Ectodermal cell (in vitro differentiated cells): ENCODE measurements at regions not wholly inside any gene's neighbourhood (a gene's known extent, or its start where the extent isn't known, plus 50 kb on each side); places are given as distances from the start of the nearest gene placed in this dataset.
"Not testable (repeated sequence)": the region's sequence is repeated elsewhere in the genome, so short reads cannot be mapped to it uniquely, and the experiment has no call there.

ENCODE experiments used
- H3K27ac ChIP-seq: 2 replicates; pipeline ENCODE4 v1.7.0; 2013; ENCODE audit warnings: mild to moderate bottlenecking, low read depth, low read length; ENCODE audit not compliant: insufficient read depth, poor library complexity, severe bottlenecking
- H3K27me3 ChIP-seq: 2 replicates; pipeline ENCODE4 v1.7.0; 2013; ENCODE audit warnings: mild to moderate bottlenecking, low read length; ENCODE audit not compliant: insufficient read depth, control insufficient read depth, poor library complexity, severe bottlenecking
- H3K36me3 ChIP-seq: one replicate; pipeline ENCODE4 v1.7.0; 2013; ENCODE audit warnings: low read length; ENCODE audit not compliant: control insufficient read depth, insufficient read depth
- H3K4me1 ChIP-seq: one replicate; pipeline ENCODE4 v1.7.0; 2013; ENCODE audit warnings: low read length; ENCODE audit not compliant: control insufficient read depth, insufficient read depth
- H3K4me3 ChIP-seq: 2 replicates; pipeline ENCODE4 v1.7.0; 2013; ENCODE audit warnings: low read depth, low read length, control low read depth; ENCODE audit not compliant: insufficient read depth
- H3K9me3 ChIP-seq: 2 replicates; pipeline ENCODE4 v1.7.0; 2013; ENCODE audit warnings: mild to moderate bottlenecking, low read length, moderate library complexity; ENCODE audit not compliant: control insufficient read depth
- WGBS, 2 experiments: methylation state at CpG; one replicate each; pipeline ENCODE4 v1.1.7; 2013; ENCODE audit warnings: missing lambda C conversion rate in 2 of 2; 5-methylcytosine and 5-hydroxymethylcytosine counted together

- H3K9me3 ChIP-seq, H3K36me3 ChIP-seq: not testable (repeated sequence)
- WGBS, 2 experiments, result no CpG with 5 or more reads among the region's 4 CpGs
These were observed 124.3 kb downstream of the TP53TG3F start for GRCh38 chr16:33583702-33584101.

DNA sequence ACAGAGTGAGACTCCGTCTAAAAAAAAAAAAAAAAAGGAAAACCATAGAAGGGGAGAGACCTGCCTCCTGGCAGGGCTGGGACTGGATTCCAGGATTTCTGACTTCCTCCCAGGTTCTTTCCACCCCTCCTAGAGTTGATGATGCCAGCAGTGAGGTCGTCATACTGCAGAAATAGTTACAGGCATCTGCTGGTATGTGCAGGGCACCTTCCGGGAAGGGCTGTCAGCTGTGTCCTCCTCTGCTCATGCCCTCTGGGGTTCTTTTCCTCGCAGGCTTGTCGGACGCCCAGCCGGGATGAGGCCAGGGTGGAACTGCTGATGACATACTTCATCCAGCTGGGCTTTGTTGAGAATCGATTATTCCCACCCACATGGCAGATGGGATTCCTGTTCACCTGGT lies 129.2 kb downstream of the TP53TG3F start:
- not testable (repeated sequence) for H3K36me3 ChIP-seq, H3K4me3 ChIP-seq, H3K9me3 ChIP-seq, H3K27me3 ChIP-seq, H3K27ac ChIP-seq, H3K4me1 ChIP-seq
- WGBS, 2 experiments, result no CpG with 5 or more reads among the region's 8 CpGs

More at GRCh38 chr16:33583702-33584101, 124.3 kb downstream of the TP53TG3F start:
- not testable (repeated sequence) for H3K4me3 ChIP-seq, H3K27me3 ChIP-seq, H3K4me1 ChIP-seq, H3K27ac ChIP-seq

DNA sequence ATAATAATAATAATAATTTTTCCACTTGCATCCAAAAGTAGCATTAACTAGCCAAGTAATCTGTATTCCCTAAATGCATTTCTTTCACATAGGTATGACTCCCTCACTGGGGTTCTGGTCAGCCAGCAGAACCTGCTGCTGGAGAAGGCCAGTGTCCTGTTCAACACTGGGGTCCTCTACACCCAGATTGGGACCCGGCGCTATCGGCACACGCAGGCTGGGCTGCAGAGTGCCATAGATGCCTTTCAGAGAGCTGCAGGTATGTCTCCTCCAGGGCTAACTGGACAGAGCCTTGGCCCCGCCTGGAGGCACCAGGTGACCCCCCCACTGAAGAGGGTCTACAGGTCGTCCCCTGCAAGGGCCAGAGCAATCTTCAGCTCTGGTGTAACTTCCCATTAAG lies 133.9 kb downstream of the TP53TG3F start:
- not testable (repeated sequence) for H3K4me3 ChIP-seq, H3K36me3 ChIP-seq, H3K4me1 ChIP-seq, H3K27me3 ChIP-seq, H3K9me3 ChIP-seq, H3K27ac ChIP-seq
- WGBS, 2 experiments, result 80 to 86% methylated on average over 3 to 4 of the region's 6 CpGs

DNA sequence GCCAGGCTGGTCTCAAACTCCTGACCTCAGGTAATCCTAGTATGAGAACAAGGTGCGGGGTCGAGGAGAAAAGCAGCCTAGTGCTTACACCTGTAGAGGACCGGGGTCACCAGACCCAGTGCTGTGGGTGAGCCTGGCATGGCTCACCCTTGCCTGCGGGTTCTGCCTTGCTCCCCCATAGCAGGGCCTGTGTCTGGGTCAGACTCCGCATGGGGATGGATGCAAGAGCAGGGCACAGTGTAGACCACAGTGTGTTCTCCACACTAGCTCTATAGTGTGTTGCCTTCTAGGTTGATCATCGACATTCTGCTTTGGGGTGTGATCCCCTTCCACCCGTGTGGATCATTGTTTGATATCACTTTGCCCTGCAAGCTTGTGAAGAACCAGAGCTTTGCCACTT lies 135.7 kb downstream of the TP53TG3F start:
- not testable (repeated sequence) for H3K4me1 ChIP-seq, H3K9me3 ChIP-seq, H3K36me3 ChIP-seq, H3K4me3 ChIP-seq, H3K27ac ChIP-seq, H3K27me3 ChIP-seq
- no CpG with 5 or more reads among the region's 7 CpGs for WGBS, 2 experiments

- H3K27ac ChIP-seq, H3K27me3 ChIP-seq, H3K36me3 ChIP-seq, H3K4me3 ChIP-seq, H3K4me1 ChIP-seq, H3K9me3 ChIP-seq: not testable (repeated sequence)
- WGBS, 2 experiments, result no CpG with 5 or more reads among the region's 4 CpGs
These were observed 141.6 kb downstream of the TP53TG3F start for GRCh38 chr16:33601029-33601428.

- WGBS, 2 experiments, result 74% methylated on average over 3 of the region's 4 CpGs
- H3K36me3 ChIP-seq, H3K4me1 ChIP-seq, H3K9me3 ChIP-seq, H3K27ac ChIP-seq, H3K4me3 ChIP-seq, H3K27me3 ChIP-seq: not testable (repeated sequence)
These were observed 164.2 kb downstream of the TP53TG3F start for GRCh38 chr16:33623535-33624077.

DNA sequence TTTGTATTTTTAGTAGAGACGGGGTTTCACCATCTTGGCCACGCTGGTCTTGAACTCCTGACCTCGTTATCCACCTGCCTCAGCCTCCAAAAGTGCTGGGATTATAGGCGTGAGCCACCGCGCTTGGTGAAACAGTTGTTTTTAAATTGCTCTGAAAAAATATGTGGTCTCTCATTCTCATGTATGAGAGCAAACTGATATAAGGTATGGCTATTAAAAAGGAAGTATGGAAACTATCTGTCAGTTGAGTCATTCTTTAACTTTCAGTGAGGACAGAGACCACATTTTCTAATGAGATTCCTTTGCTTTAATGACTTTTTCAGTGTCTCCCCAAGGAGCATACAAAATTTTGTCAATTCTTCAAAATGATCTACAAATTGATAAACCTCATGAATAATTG lies 169.5 kb downstream of the TP53TG3F start:
- not testable (repeated sequence) for H3K36me3 ChIP-seq, H3K4me3 ChIP-seq, H3K4me1 ChIP-seq, H3K27me3 ChIP-seq, H3K9me3 ChIP-seq, H3K27ac ChIP-seq
- WGBS, 2 experiments, result 65 to 82% methylated on average over 4 to 5 of the region's 6 CpGs

- not testable (repeated sequence) for H3K9me3 ChIP-seq, H3K4me3 ChIP-seq, H3K36me3 ChIP-seq, H3K27ac ChIP-seq, H3K27me3 ChIP-seq, H3K4me1 ChIP-seq
- WGBS, 2 experiments, result 69 to 85% methylated on average over 4 of the region's 4 CpGs
These were observed 172.3 kb downstream of the TP53TG3F start for GRCh38 chr16:33631713-33632112.

GRCh38 chr16:33634057-33634456 lies 174.6 kb downstream of the TP53TG3F start:
- not testable (repeated sequence) for H3K4me1 ChIP-seq, H3K9me3 ChIP-seq, H3K36me3 ChIP-seq, H3K27me3 ChIP-seq, H3K27ac ChIP-seq, H3K4me3 ChIP-seq
- 93 to 100% methylated on average over 2 of the region's 3 CpGs for WGBS, 2 experiments

GRCh38 chr16:33636760-33637159 lies 177.3 kb downstream of the TP53TG3F start:
- H3K36me3 ChIP-seq, H3K4me1 ChIP-seq, H3K9me3 ChIP-seq, H3K27me3 ChIP-seq, H3K4me3 ChIP-seq, H3K27ac ChIP-seq: not testable (repeated sequence)

DNA sequence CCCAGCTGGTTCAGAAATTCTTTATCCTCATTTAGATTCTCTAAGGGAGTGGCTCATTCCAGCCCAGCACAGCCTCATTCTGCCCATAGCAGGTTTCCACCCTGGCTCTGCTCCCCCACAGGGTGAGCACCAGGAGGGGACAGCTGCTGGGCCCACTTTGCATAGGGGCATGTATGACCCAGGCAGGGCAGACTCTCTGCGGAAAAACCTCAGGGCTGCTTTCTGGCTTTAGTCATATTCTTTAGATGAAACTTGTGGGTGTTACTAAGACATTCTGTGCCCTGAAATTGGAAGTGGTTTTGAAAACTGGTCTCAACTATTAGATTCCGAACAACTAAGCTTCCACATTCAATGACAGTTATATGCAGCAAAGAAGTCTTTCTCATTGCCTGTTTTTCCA lies 183.9 kb downstream of the TP53TG3F start:
- not testable (repeated sequence) for H3K27me3 ChIP-seq, H3K27ac ChIP-seq, H3K36me3 ChIP-seq, H3K9me3 ChIP-seq, H3K4me3 ChIP-seq, H3K4me1 ChIP-seq
- WGBS, 2 experiments, result 57 to 78% methylated on average over 1 of the region's 2 CpGs
